HepG2 (cell line): ENCODE measurements at regions not wholly inside any gene's neighbourhood (a gene's known extent, or its start where the extent isn't known, plus 50 kb on each side); places are given as distances from the start of the nearest gene placed in this dataset.

Source experiments
- ATAC-seq: fragments of 200-7000 bp; cut with Tn5 transposase; 3 replicates; pipeline ENCODE4 v1.9.1; 2020; ENCODE audit warnings: mild to moderate bottlenecking, moderate library complexity
- BruUV-seq: library from RNA; stranded (reverse); fragments of 400-500 nt; replicated peaks from 2 replicates; lab custom pipeline; 2021; lab: Mats Ljungman, UMichigan
- CTCF ChIA-PET: fragments of 300-600 bp; formaldehyde crosslinking; extraction: SDS; loops from one replicate; lab custom pipeline; 2021; ENCODE audit warnings: low total read pairs, inconsistent platforms, low intra/inter-chr PET ratio; lab: Yijun Ruan, JAX
- POLR2A ChIA-PET: fragments of 350-600 bp; sonication (Branson Sonifier 250); formaldehyde crosslinking; loops from one replicate; lab custom pipeline; 2020; ENCODE audit warnings: antibody characterized with exemption, inconsistent platforms; lab: Yijun Ruan, JAX
- DNase-seq: peaks from one replicate; pipeline ENCODE4 v3.0.0-alpha.2; 2015; ENCODE audit warnings: low spot score
- FAIRE-seq: peaks from 3 replicates; lab custom pipeline; 2011; peaks lifted over from hg19 to GRCh38; lab: Jason Lieb, UNC
- H2AFZ ChIP-seq: one replicate; pipeline ENCODE4 v1.6.1; 2011; ENCODE audit warnings: low read length, inconsistent platforms
- H3K27ac ChIP-seq: fragments of 300-600 bp; 3 replicates; pipeline ENCODE4 v1.8.0; 2011; ENCODE audit warnings: mixed run types, mild to moderate bottlenecking, mixed read lengths, low read length, inconsistent platforms; ENCODE audit not compliant: insufficient read depth; ENCODE audit errors: extremely low read length
- H3K27me3 ChIP-seq, 2 experiments: fragments of 200-600 bp in 1 of 2; 2 replicates in 1 of 2; 3 replicates in 1 of 2; pipeline versions ENCODE4 v1.6.0 to v1.8.0; 2011; ENCODE audit warnings: low read length in 2 of 2, mild to moderate bottlenecking in 2 of 2, moderate library complexity in 2 of 2, inconsistent platforms in 1 of 2; ENCODE audit not compliant: insufficient read depth in 2 of 2, control insufficient read depth in 1 of 2
- H3K36me3 ChIP-seq, 2 experiments: fragments of 200-600 bp in 1 of 2; replicated peaks in 1 of 2; 2 replicates in 1 of 2; 3 replicates in 1 of 2; pipeline versions ENCODE4 v1.5.1 to v1.8.0; 2011; ENCODE audit warnings: low read length in 2 of 2, inconsistent platforms in 1 of 2; ENCODE audit not compliant: insufficient read depth in 2 of 2, control insufficient read depth in 1 of 2
- H3K4me1 ChIP-seq: 2 replicates; pipeline ENCODE4 v1.5.1; 2012; ENCODE audit warnings: low read length, inconsistent platforms; ENCODE audit not compliant: insufficient read depth
- H3K4me2 ChIP-seq: 2 replicates; pipeline ENCODE4 v1.6.0; 2011; ENCODE audit warnings: low read depth, low read length, inconsistent platforms
- H3K4me3 ChIP-seq, 3 experiments: fragments of 200-600 bp in 1 of 3; sonication (generic), shearing (Covaris generic) in 1 of 3; replicated peaks in 1 of 3; 2 replicates each; pipeline ENCODE4 v1.5.1; 2011 to 2016; ENCODE audit warnings: low read length in 3 of 3, inconsistent platforms in 2 of 3, low read depth in 2 of 3, mild to moderate bottlenecking in 2 of 3, control low read depth in 1 of 3, mixed read lengths in 1 of 3; ENCODE audit not compliant: insufficient read depth in 1 of 3
- H3K79me2 ChIP-seq: one replicate; pipeline ENCODE4 v1.6.1; 2011; ENCODE audit warnings: low read length, inconsistent platforms; ENCODE audit not compliant: insufficient read depth
- H3K9ac ChIP-seq: 2 replicates; pipeline ENCODE4 v1.6.0; 2011; ENCODE audit warnings: mild to moderate bottlenecking, low read depth, low read length, inconsistent platforms; ENCODE audit not compliant: insufficient read depth
- H3K9me3 ChIP-seq: 2 replicates; pipeline ENCODE4 v1.5.1; 2012; ENCODE audit warnings: mild to moderate bottlenecking, low read length
- H4K20me1 ChIP-seq: 2 replicates; pipeline ENCODE4 v1.6.0; 2011; ENCODE audit warnings: inconsistent platforms, mild to moderate bottlenecking, low read length, moderate library complexity; ENCODE audit not compliant: insufficient read depth
- ATF1 ChIP-seq: IDR thresholded peaks from 2 replicates; pipeline ENCODE4 v1.6.1; 2016; ENCODE audit warnings: mild to moderate bottlenecking, control low read depth
- BCL6 ChIP-seq: IDR thresholded peaks from 2 replicates; pipeline ENCODE4 v1.6.1; 2016; ENCODE audit warnings: missing genetic modification reagents, missing compliant biosample characterization
- GLMP ChIP-seq: sonication (generic); formaldehyde crosslinking; IDR thresholded peaks from 2 replicates; pipeline ENCODE4 v1.9.0; 2021; ENCODE audit warnings: missing genetic modification reagents, mild to moderate bottlenecking, borderline replicate concordance
- HDAC1 ChIP-seq: sonication (generic); formaldehyde crosslinking; IDR thresholded peaks from 2 replicates; pipeline ENCODE4 v1.5.1; 2020; ENCODE audit warnings: mild to moderate bottlenecking, missing genetic modification reagents
- HDAC2 ChIP-seq: sonication (generic); formaldehyde crosslinking; IDR thresholded peaks from 2 replicates; pipeline ENCODE4 v1.4.0; 2020; ENCODE audit warnings: missing genetic modification reagents
- HOXA5 ChIP-seq: sonication (generic); formaldehyde crosslinking; IDR thresholded peaks from 2 replicates; pipeline ENCODE4 v1.4.0; 2020; ENCODE audit warnings: missing genetic modification reagents
- NFE2L1 ChIP-seq: sonication (generic); formaldehyde crosslinking; IDR thresholded peaks from 2 replicates; pipeline ENCODE4 v1.4.0; 2020; ENCODE audit warnings: missing genetic modification reagents, mild to moderate bottlenecking, borderline replicate concordance
- NFYC ChIP-seq: IDR thresholded peaks from 2 replicates; pipeline ENCODE4 v1.6.1; 2016; ENCODE audit warnings: missing genetic modification reagents, missing compliant biosample characterization
- NR1H2 ChIP-seq: sonication (generic); formaldehyde crosslinking; IDR thresholded peaks from 2 replicates; pipeline ENCODE4 v1.8.1; 2022; ENCODE audit warnings: low read depth, missing genetic modification reagents, borderline replicate concordance
- PHF5A ChIP-seq: IDR thresholded peaks from one replicate; pipeline ENCODE4 v1.6.1; 2018; ENCODE audit warnings: low read depth, missing genetic modification reagents; ENCODE audit not compliant: unreplicated experiment
- POLR2A ChIP-seq, 2 experiments: IDR thresholded peaks; 2 replicates each; pipeline ENCODE4 v1.6.1; 2011; ENCODE audit warnings: low read depth in 2 of 2, low read length in 2 of 2, mild to moderate bottlenecking in 1 of 2, moderate library complexity in 1 of 2; ENCODE audit not compliant: insufficient read depth in 1 of 2
- REXO4 ChIP-seq: sonication (generic); formaldehyde crosslinking; IDR thresholded peaks from 2 replicates; pipeline ENCODE4 v1.8.0; 2022; ENCODE audit warnings: missing genetic modification reagents, mild to moderate bottlenecking, borderline replicate concordance
- TBX2 ChIP-seq: sonication (generic); formaldehyde crosslinking; IDR thresholded peaks from 2 replicates; pipeline ENCODE4 v1.5.0; 2020; ENCODE audit warnings: missing genetic modification reagents, mild to moderate bottlenecking, borderline replicate concordance
- ZBED4 ChIP-seq: sonication (generic); formaldehyde crosslinking; IDR thresholded peaks from 2 replicates; pipeline ENCODE4 v1.4.0; 2020; ENCODE audit warnings: missing genetic modification reagents, borderline replicate concordance
- ZEB1 ChIP-seq: IDR thresholded peaks from 2 replicates; pipeline ENCODE4 v1.6.1; 2012; ENCODE audit warnings: mild to moderate bottlenecking, low read depth, inconsistent platforms; ENCODE audit not compliant: insufficient replicate concordance
- ZNF33B ChIP-seq: sonication (generic); formaldehyde crosslinking; IDR thresholded peaks from 2 replicates; pipeline ENCODE4 v1.5.1; 2020; ENCODE audit warnings: mild to moderate bottlenecking, missing genetic modification reagents
- ZNF713 ChIP-seq: sonication (generic); formaldehyde crosslinking; IDR thresholded peaks from 2 replicates; pipeline ENCODE4 v1.4.0; 2020; ENCODE audit warnings: mild to moderate bottlenecking, missing genetic modification reagents
- ZNF776 ChIP-seq: sonication (generic); formaldehyde crosslinking; IDR thresholded peaks from 2 replicates; pipeline ENCODE4 v1.4.0; 2020; ENCODE audit warnings: mild to moderate bottlenecking, missing genetic modification reagents
- ZSCAN22 ChIP-seq: sonication (generic); formaldehyde crosslinking; IDR thresholded peaks from 2 replicates; pipeline ENCODE4 v1.4.0; 2020; ENCODE audit warnings: mild to moderate bottlenecking, missing genetic modification reagents
- WGBS: methylation state at CpG from one replicate; pipeline ENCODE4 v1.1.6; 2017; ENCODE audit warnings: low lambda C conversion rate; 5-methylcytosine and 5-hydroxymethylcytosine counted together
- in situ Hi-C: cut with HindIII; loops from 2 replicates; pipeline ENCODE4 v1.10.0; 2017; ENCODE audit warnings: low pct_unique_long_range_greater_than_20kb; ENCODE audit not compliant: extremely low pct_ligation_motif_present
- intact Hi-C: fragments of 100-400 bp; cut with micrococcal nuclease; formaldehyde crosslinking; loops from one replicate; pipeline ENCODE4 v1.10.0; 2022; ENCODE audit not compliant: unreplicated experiment

DNA sequence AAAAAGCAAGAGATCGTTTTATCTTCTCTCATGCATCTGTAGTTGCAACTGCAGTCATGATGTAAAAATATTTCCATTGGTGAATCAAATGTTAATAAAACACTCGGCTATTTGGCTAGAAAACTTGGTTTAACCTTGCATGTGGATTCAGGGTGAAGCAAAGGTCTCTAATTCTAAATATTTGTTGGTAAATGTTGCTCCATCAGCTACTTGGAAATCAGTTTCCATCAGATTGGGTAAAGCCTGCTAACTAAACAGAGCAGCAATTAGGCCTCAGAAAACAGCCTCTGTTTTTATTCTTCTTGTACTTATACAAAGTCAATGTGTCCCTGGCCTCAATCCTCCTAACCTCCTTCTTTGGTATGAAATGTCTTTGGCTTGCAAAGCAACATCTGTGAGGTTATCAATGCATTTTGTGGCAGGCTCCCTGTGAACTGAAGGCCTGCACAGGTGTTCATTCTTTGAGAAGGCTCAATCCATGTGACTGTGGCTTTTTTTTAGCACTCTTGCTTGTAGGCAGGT, 312.3 kb downstream of the WDR72 start (continued):
- TF ChIP-seq BCL6 (CRISPR knock-in tag) (peak; percentile 47), ZSCAN22 (no peak), GLMP (no peak), REXO4 (CRISPR knock-in tag) (no peak), HOXA5 (0 out of 2 replicates have a peak, but pooled peaks have one; percentile 14), NR1H2 (CRISPR knock-in tag) (no peak)
- TF ChIP-seq, all 625 proteins: peak for 35

DNA sequence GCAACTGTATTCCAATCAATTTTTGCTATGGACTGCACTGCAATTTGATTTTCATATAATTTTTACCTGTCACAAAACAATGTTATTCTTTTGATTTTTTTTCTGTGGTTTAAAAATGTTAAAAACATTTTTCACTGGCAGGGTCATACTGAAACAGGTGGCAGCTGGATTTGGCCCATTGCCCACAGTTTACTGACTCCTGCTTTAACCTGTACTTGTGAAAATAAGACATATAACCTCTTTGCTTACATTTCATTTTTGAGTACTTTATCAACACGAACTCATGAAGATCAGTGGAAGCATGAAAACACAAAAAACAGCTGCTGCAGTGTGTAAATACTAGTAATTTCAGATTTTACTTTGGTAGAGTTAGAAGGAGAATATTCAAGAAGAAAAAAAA, 313.1 kb downstream of the WDR72 start:
- H3K4me1 ChIP-seq, result peaks cover 79% of the 10 kb centered on the region
- BruUV-seq, result no TSS peak
- ChIA-PET CTCF (no interaction called here), POLR2A (interaction anchor here (1.3 kb wide), 2 partner anchors 32 to 413 kb away, joined by 3 read pairs; no protein-coding TSS in a partner anchor)
- no peak overlapping the region for H3K4me2 ChIP-seq
- no peaks in the 10 kb centered on the region for H3K27me3 ChIP-seq
- no peaks in the 10 kb centered on the region for H3K79me2 ChIP-seq
- in situ Hi-C loops (no loop called here), intact Hi-C loops (no loop called here)
- peak overlapping the region; percentile 36 for H3K27ac ChIP-seq
- FAIRE-seq, result no peak
- no peak for DNase-seq
- no peak for TF ChIP-seq NFYC (CRISPR knock-in tag)
- no peak for TF ChIP-seq PHF5A (CRISPR knock-in tag)
- no peak for TF ChIP-seq TBX2 (CRISPR knock-in tag)
- no peak for TF ChIP-seq ZEB1
- no peak for TF ChIP-seq ZNF33B (CRISPR knock-in tag)
- TF ChIP-seq HDAC2 (CRISPR knock-in tag), result no peak
- no peak for TF ChIP-seq HDAC1 (CRISPR knock-in tag)
- TF ChIP-seq ATF1 (CRISPR knock-in tag), result no peak
- no peak for TF ChIP-seq NFE2L1
- no peak for TF ChIP-seq ZNF713
- no peak for TF ChIP-seq POLR2A (IDR thresholded peaks at IDR 0.05; ENCODE audit: insufficient read depth in 1 of 2, low read depth in 2 of 2, low read length in 2 of 2)
- TF ChIP-seq ZBED4 (CRISPR knock-in tag), result no peak
- TF ChIP-seq ZNF776 (CRISPR knock-in tag), result no peak
- H3K4me3 ChIP-seq, result no peak overlapping the region
- H3K9me3 ChIP-seq, result no peaks in the 10 kb centered on the region
- H3K9ac ChIP-seq, result no peak overlapping the region
- H4K20me1 ChIP-seq, result no peaks in the 10 kb centered on the region
- H3K36me3 ChIP-seq, result no peaks in the 10 kb centered on the region
- H2AFZ ChIP-seq, result no peak overlapping the region
- no peak for ATAC-seq
- WGBS, result 51% methylated on average over 1 of the region's 1 CpG
